Type B pancreatic cell (in vitro differentiated cells): ENCODE measurements at regions not wholly inside any gene's neighbourhood (a gene's known extent, or its start where the extent isn't known, plus 50 kb on each side); places are given as distances from the start of the nearest gene placed in this dataset.

Source experiments
- DNase-seq: peaks from one replicate; pipeline ENCODE4 v3.0.0; 2021; ENCODE audit warnings: mixed read lengths; ENCODE audit not compliant: unreplicated experiment; ENCODE audit errors: extremely low spot score
- H3K27ac Mint-ChIP-seq: 2 replicates; pipeline ENCODE4 v1.8.0; 2021; ENCODE audit warnings: mild to moderate bottlenecking, mixed read lengths
- H3K27me3 Mint-ChIP-seq: 2 replicates; pipeline ENCODE4 v1.8.0; 2021; ENCODE audit warnings: mixed read lengths
- H3K36me3 Mint-ChIP-seq: 2 replicates; pipeline ENCODE4 v1.8.0; 2021; ENCODE audit warnings: mixed read lengths
- H3K4me1 Mint-ChIP-seq: one replicate; pipeline ENCODE4 v1.8.0; 2021; ENCODE audit warnings: mixed read lengths; ENCODE audit not compliant: unreplicated experiment
- H3K4me3 Mint-ChIP-seq: 2 replicates; pipeline ENCODE4 v1.8.0; 2021; ENCODE audit warnings: mild to moderate bottlenecking, mixed read lengths
- H3K9me3 Mint-ChIP-seq: 2 replicates; pipeline ENCODE4 v1.8.0; 2021; ENCODE audit warnings: mixed read lengths
- CTCF ChIP-seq: fragments of 200-600 bp; sonication (generic); conservative IDR thresholded peaks from 2 replicates; pipeline ENCODE4 v1.5.0; 2021; ENCODE audit warnings: antibody characterized with exemption, mild to moderate bottlenecking

GRCh38 chr15:31171731-31172130, 70.2 kb upstream of the TRPM1 start:
- no peak for TF ChIP-seq CTCF
- no peak for DNase-seq
- H3K27me3 Mint-ChIP-seq: no peaks in the 10 kb centered on the region
- H3K27ac Mint-ChIP-seq: no peak overlapping the region
- H3K36me3 Mint-ChIP-seq: peaks cover under 1% of the 10 kb centered on the region
- no peaks in the 10 kb centered on the region for H3K9me3 Mint-ChIP-seq
- H3K4me1 Mint-ChIP-seq: no peaks in the 10 kb centered on the region
- H3K4me3 Mint-ChIP-seq: no peak overlapping the region

GRCh38 chr15:31172606-31173005, 71.1 kb upstream of the TRPM1 start:
- Mint-ChIP-seq H3K4me3 (no peak overlapping the region), H3K9me3 (no peaks in the 10 kb centered on the region), H3K36me3 (peaks cover 3% of the 10 kb centered on the region), H3K4me1 (no peaks in the 10 kb centered on the region), H3K27me3 (no peaks in the 10 kb centered on the region), H3K27ac (no peak overlapping the region)
- DNase-seq: no peak
- no peak for TF ChIP-seq CTCF

GRCh38 chr15:31173790-31174450, 72.4 kb upstream of the TRPM1 start:
- no peak for TF ChIP-seq CTCF
- H3K36me3 Mint-ChIP-seq: peaks cover 3% of the 10 kb centered on the region
- DNase-seq: no peak
- no peak overlapping the region for H3K4me3 Mint-ChIP-seq
- no peaks in the 10 kb centered on the region for H3K9me3 Mint-ChIP-seq
- H3K27ac Mint-ChIP-seq: no peak overlapping the region
- H3K4me1 Mint-ChIP-seq: no peaks in the 10 kb centered on the region
- no peaks in the 10 kb centered on the region for H3K27me3 Mint-ChIP-seq

GRCh38 chr15:31175484-31175883, 74.0 kb upstream of the TRPM1 start:
- Mint-ChIP-seq H3K36me3 (peaks cover 3% of the 10 kb centered on the region), H3K4me1 (no peaks in the 10 kb centered on the region), H3K27ac (no peak overlapping the region), H3K9me3 (no peaks in the 10 kb centered on the region), H3K27me3 (no peaks in the 10 kb centered on the region), H3K4me3 (no peak overlapping the region)
- no peak for TF ChIP-seq CTCF
- no peak for DNase-seq

- no peak for TF ChIP-seq CTCF
- H3K27ac Mint-ChIP-seq: no peak overlapping the region
Measured at GRCh38 chr15:31177951-31178350, 76.4 kb upstream of the TRPM1 start.

GRCh38 chr15:31178705-31179104, 77.2 kb upstream of the TRPM1 start:
- DNase-seq: no peak
- H3K4me1 Mint-ChIP-seq: no peaks in the 10 kb centered on the region
- peaks cover 3% of the 10 kb centered on the region for H3K36me3 Mint-ChIP-seq
- no peaks in the 10 kb centered on the region for H3K9me3 Mint-ChIP-seq
- no peak overlapping the region for H3K4me3 Mint-ChIP-seq
- no peak overlapping the region for H3K27ac Mint-ChIP-seq
- no peak for TF ChIP-seq CTCF
- H3K27me3 Mint-ChIP-seq: no peaks in the 10 kb centered on the region

More at GRCh38 chr15:31177951-31178350, 76.4 kb upstream of the TRPM1 start:
- Mint-ChIP-seq H3K4me3 (no peak overlapping the region), H3K9me3 (no peaks in the 10 kb centered on the region), H3K4me1 (no peaks in the 10 kb centered on the region), H3K36me3 (peaks cover 3% of the 10 kb centered on the region), H3K27me3 (no peaks in the 10 kb centered on the region)
- DNase-seq: no peak
